ENCODE measurements at regions not wholly inside any gene's neighbourhood (a gene's known extent, or its start where the extent isn't known, plus 50 kb on each side); places are given as distances from the start of the nearest gene placed in this dataset.
A peak's percentile ranks its signal among the peaks of the same experiment; 100 is the strongest.
"Not testable (repeated sequence)": the region's sequence is repeated elsewhere in the genome, so short reads cannot be mapped to it uniquely, and the experiment has no call there.

DNA sequence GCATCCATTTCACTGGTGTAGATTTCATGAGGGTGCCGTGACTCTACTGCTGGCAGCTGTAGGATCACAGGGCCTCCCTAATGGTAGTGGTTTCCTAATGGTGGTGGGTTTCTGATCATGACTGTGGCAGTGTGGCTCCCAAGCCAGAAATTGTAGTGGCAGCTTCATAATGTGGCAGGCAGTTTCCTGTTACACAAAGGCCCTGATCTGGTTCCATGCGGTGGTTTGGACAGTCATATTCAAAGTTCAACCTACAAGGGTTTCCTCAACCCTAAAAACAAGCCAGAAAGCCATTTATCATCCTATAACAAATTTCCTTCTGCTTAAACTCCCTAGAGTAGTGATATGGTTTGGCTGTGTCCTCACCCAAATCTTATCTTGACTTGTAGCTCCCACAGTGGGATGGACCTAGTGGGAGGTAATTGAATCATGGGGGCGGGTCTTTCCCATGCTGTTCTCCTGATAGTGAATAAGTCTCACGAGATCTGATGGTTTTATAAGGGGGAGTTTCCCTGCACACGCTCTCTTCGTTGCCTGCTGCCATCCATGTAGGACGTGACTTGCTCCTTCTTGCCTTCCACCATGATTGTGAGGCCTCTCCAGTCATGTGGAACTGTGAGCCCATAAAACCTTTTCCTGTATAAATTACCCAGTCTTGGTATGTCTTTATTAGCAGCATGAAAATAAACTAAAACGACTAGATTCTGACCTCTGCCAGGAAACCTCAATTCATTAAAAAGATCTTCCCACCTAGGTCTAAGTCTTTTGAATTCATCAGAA lies 257.1 kb downstream of the EFCAB11 start:
- no peak for DNase-seq (ENCODE audit: low read depth in 2 of 2)

DNA sequence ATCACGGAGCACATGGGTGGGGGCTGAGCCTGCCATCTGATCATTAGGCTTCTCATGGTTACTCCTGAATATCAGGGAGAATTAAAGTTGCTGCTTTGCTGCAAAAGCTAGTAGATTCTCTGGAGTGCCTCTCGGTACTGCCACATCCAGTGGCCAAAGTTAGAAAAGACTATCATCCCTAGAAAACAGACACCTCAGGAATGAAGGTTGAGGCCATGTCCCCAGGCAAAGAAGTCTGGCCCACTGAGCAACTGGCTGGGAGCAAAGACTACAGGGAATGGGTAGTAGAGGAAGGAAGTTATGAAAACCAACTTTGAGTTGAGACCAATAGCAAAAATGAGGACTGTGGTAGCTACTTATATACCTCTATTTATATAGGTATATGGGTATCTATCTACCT lies 258.7 kb downstream of the EFCAB11 start:
- no peak for DNase-seq (ENCODE audit: low read depth in 2 of 2)

DNA sequence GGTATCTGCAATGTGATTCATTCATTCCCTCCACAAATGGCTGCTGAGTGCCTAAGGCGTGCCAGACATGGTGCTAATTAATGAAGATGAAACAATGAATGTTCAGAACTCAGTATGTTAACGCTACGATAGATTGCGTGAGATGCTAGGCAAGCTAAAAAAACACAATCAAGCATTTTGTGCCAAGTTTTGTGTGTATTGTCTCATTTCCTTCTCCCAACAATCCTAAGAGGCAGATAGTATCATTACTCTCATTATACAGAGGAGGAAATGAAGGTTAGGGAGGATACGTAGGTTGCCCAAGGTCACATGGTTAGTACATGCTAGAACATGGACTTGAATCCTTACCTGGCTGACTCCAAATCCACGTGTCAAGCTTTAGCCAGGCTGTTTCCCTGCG lies 264.4 kb downstream of the EFCAB11 start:
- DNase-seq (ENCODE audit: low read depth in 2 of 2), result no peak

DNA sequence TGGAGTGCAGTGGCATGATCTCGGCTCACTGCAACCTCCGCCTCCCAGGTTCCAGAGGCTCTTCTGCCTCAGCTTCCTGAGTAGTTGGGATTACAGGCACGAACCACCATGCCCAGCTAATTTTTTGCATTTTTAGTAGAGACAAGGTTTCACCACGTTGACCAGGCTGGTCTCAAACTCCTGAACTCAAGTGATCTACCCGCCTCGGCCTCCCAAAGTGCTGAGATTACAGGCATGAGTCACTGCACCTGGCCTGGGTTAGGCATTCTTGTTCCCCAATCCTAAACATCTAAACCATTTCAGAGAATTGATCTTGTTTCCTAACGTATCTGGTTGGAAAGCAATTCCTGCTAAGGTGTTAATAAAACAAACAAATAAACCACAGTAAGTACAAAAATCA lies 264.8 kb downstream of the EFCAB11 start:
- DNase-seq (ENCODE audit: low read depth in 2 of 2), result not testable (repeated sequence)

DNA sequence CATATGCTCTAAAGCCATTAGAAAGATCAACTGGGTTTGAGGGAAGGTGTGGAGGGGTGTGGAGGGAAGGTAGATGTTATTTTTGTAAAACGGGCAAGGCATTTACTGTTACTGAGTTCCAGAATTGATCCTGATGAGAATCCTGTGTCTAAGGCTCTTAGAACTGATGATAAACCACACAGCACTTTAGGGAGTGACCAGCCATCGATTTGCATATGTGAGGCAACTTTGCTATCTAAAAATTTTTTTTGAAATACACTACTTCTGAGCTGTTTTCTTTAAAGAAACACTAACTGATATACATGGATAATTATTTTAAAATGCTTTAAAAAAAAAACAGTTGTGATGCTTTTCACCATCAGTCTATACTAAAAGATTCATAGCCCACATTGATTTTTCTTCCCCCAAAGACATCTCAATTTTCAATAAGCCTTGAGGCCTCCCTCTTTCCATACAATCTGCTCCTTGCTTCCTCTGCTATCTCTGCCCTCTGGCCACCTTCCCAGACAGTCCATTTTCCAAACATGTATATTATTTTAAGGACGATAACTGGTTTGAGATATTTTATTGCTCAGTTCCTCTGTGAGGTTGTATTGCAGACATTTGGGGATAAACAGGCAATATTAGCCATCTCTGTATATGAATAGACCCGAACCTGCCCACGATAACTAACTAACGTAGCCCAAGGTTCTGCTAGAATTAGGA lies 265.9 kb downstream of the EFCAB11 start:
- DNase-seq (ENCODE audit: low read depth in 2 of 2), result no peak

DNA sequence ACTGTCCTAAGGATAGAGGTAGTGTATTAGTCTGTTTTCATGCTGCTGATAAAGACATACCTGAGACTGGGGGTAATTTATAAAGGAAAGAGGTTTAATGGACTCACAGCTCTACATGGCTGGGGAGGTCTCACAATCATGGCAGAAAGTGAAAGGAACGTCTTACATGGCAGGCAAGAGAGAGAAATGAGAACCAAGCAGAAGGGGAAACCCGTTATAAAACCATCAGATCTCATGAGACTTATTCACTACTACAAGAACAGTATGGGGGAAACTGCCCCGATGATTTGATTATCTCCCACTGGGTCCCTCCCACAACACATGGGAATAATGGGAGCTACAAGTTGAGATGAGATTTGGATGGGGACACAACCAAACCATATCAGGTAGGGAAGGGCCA lies 267.4 kb downstream of the EFCAB11 start:
- not testable (repeated sequence) for DNase-seq (ENCODE audit: low read depth in 2 of 2)

DNA sequence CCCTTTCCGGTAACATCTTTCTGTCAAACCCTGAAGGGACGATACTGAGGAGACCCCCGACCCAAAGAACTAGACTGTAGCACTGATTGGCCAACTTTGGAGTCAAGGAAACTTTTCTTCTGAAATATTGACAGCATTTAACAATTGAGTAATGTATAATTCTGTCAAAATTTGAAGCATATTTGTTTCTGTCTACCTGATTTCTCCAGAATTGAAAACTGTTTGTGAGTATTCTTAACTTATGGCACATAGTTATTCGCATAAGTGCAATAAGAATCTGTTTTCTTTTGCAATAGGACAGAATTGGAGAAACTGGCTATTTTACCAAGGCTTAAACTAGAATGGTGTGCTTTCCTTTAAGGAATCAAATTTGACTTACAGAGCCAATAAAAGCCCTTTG lies 267.1 kb upstream of the FOXN3 start:
- no peak for DNase-seq (ENCODE audit: low read depth in 2 of 2)

DNA sequence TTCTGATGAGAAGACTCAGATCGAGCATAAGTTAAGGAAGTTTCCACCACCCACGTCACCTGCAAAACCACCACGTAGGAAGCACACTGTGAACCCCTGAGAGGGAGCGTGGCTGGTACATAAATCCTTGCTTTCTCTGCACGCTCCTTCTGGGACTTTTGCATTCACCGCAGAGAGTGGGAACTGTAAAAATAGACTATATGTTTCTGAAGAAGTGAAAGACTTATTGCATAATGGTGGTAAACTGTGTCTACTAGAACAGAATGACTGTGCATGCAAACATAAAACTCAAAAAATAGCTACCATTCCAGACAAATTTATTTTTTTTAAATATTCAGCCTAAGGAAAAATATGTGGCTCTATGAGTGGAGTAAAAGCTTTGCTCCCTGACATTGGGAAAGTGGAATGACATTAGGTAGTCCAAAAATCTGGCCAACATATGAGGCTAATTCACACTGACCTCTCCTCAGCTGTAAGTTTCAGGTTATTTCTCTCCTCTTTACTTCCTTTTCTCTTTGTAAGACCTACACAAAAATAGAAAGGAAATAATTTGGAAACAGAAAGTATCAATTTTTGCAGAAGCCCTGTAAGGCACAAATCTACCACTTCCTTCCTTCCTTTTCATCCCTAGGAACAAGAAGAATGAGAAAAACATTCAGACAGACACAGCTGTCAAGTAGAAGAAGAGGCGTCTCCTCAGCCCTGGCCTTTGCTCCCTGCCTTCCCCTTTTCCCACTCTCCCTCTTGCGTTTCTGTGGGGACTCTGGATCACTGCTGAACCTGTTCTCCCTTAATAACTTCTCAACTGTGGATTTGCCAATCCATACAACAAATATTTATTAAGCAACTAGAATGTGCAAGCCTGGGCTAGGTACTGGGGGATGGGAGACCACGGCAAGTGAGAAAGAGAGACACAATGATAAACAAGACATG lies 264.3 kb upstream of the FOXN3 start:
- peak in 1 of 2 donors; percentile 22 for DNase-seq (ENCODE audit: low read depth in 2 of 2)

DNA sequence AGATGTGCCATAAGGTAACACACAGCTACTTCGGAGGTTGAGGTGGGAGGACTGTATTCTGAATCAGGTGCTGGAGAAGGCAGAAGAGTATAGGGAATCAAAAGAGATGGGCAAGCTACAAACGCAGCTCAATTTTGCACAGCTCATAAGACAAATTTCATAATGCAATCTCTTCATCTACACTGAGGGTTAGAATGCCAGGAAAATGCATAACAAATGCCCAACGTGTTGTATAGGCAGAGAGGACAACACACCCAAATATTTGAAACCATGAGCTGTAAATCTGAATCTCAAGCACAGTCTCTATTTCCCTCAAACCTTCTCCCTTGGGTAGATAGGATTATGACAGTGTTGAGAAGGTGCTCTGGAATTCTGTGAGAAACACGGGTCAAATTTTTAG lies 263.1 kb upstream of the FOXN3 start:
- no peak for DNase-seq (ENCODE audit: low read depth in 2 of 2)

DNA sequence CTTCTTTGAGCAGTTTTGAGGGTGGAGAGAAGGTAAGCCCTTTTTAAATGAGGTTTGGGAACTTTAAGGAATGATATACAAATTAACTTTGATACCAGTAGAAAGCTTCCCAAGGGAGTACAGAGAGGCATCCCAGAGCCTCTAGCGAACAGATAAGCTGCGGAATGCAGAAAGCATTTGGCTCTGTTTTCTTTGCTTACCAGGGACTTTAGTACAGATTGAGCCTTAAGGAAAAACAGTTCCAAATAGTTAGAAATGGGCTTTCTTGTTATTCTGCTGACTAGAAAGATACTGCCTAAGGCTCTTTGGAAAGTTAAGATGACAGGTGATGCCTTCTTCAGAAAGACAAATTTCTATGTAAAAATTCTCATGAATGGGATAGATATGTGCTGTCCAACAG lies 261.7 kb upstream of the FOXN3 start:
- DNase-seq (ENCODE audit: low read depth in 2 of 2), result no peak

DNA sequence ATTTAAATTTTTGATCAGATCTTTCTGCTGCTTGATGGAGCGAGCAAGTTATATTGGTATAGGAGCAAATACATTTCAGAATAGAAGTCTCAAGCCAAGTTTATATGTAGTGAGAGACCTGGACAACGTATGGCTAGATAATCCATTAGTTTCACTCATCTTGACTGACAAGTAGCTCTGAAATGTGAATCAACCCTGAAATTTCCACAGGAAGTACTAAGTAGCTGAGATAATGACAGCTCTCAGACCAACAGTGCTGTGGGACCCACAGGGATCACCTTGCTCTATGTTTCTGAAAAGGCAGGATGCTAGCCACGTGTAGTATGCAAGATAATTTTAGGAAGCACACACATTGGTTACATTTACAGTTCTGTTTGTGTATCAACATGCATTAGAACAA lies 258.6 kb upstream of the FOXN3 start:
- DNase-seq (ENCODE audit: low read depth in 2 of 2), result no peak

DNA sequence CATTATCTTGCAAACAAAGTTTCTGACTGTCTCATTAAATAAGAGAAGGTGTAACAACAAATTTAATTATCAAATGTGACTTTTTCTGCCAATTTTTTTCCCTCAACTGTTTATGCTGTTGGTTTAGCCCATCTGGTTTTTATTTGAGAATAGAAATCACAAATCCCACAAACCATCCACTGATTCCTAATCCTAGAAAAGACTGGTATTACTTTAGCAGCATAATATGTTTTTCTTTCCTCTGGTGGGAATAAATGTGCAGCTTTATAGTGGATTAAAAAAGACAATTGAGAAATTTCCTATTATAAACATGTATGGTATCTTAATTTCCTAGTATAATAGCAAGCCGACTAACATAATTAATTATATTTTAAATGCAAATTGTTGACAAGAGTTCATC lies 257.9 kb upstream of the FOXN3 start:
- DNase-seq (ENCODE audit: low read depth in 2 of 2), result no peak

DNA sequence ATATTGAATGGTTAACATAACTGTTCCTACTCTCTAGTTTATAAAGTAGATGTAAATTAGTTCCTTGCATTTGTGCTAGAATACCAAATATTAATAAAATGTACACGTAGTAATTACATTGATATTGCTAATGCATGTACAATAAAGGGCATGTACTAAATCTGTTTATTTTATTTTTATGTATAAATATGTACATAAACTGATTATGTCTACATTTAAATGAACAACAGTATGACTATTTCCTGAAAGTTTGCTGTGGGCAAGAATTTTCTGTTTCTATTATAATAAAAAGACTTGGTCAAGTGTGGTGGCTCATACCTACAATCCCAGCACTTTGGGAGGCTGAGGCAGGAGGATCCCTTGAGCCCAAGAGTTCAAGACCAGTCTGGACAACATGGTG lies 257.2 kb upstream of the FOXN3 start:
- no peak for DNase-seq (ENCODE audit: low read depth in 2 of 2)

DNA sequence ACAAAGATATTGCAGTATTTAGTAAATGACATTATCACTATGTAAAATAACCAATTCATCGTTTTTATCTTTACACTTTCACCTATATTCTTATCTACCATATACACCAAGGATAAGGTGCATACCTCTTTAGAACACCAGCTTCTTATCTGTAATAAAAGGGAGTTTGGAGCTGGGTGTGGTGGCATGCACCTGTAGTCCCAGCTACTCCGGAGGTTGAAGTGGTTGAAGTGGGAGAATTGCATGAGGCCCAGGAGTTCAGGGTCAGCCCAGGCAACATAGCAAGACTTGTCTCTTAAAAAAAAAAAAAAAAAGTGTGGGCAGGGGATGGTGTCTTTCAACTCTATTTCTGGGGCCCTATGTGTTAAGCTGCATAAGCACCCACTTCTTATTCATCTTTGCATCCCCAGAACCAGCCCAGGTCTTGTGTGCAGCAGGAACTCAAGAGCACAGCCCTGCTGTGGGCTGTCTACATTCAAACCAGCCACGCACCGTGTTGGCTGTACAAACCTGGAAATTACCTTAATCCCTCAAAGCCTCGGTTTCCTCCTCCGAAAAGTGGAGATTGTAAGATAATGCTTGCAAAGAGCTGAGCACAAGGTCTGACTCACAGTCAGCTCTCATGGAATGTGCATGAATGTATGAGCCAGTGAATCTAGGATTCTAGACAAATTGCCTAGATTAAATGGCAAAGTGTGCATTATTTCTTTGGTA lies 256.6 kb upstream of the FOXN3 start:
- DNase-seq (ENCODE audit: low read depth in 2 of 2), result no peak

DNA sequence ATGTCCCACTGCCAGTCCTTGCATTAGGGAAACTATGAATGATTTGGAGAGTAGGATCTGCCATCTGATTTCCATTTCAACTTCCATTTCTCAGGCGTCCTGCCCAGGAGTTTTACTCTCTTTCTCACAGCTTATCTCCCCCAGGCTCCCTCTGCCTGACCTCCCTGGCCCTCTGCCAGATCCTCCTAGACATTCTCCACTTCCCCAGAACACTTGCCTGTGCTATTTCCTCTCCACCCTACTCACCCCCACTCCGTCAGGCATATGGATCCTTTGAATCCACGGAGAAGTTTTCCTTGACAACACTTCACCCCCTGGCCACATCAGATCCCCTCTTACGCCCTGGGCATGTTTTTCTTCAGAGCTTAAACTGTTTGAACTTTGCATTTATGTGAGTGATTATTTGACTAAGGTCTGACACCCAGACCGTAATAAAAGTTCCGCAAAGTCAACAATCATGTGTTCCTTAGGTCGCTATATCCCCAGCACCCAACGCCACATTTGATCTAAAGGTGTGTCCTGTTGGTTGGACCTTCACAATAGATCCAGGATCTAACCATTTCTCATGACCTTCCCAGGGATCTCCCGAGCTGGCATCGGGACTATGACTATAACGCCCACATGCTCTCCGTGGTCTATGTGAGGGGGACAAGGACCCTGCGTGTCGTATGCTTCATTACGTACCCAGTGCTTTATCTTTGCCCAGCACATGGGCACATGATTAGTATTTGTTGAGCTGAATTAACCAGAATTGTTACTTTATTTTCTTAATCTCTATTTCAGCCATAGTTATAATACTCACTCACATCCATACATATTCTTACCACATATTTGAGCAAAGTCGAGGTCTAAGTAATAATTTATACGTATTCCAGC lies 255.8 kb upstream of the FOXN3 start:
- no peak for DNase-seq (ENCODE audit: low read depth in 2 of 2)

DNA sequence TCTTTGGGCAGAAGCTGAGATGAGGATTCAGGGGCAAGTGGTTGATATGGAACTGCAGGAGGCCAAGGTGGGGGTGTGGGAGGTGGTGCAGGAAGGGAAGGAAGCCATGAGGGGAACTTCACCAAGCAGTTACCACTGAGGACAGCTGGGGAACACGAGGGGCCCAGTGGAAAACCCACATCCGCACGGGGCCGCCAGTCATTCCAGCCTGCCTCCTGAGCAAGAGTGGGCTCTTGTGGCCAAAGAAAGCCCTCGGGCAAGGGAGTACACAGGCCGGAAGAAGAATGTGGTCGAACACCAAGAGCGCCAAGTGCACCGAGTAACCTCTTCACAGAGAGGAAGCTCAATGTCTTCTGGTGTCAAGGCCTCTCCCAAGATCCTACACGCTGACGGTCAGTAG lies 252.2 kb upstream of the FOXN3 start:
- DNase-seq (ENCODE audit: low read depth in 2 of 2), result no peak

DNA sequence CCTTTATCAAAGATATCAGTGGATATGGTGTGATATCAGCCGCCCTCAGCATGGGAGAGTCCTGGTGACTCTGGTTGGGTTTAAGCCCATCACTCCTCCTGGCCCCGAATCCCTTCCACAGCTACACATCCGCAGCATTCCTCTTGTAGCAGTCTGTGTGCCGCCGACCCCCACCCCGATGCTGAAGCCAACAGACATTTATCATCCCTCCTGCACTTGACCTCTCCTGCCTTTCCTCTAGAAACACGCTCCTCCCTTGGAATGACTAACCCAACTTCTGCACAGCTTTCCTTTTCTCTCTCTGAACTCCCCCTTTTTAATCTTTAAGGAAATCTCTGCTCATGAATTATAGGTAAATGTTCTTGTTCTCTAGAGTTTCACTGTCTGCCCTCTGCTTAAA lies 250.9 kb upstream of the FOXN3 start:
- DNase-seq (ENCODE audit: low read depth in 2 of 2), result no peak

DNA sequence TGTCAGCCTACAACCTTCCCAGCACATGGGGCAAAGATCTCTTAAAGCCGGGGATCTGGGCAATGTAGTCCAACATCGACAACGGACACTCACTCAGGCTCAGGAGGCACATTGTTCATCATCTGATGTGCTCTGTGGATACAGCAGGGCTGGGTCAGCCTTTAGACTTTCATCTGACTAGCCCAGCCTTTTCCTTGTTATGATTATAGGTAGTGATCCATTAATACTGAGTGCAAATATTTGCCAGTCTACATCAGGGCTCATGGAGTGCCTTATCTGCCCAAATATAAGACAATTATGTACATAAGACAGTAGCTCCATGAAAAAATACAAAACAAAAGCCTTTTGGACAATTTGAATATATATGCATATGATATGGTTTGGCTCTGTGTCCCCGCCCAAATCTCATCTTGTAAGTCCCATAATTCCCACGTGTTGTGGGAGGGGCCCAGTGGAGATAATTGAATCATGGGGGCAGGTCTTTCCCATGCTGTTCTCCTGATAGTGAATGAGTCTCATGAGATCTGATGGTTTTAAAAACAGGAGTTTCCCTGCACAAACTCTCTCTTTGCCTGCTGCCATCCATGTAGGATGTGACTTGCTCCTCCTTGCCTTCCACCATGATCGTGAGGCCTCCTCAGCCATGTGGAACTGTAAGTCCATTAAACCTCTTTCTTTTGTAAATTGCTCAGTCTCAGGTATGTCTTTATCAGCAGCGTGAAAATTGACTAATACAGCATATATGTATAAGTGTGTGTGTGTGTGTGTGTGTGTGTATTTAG lies 248.5 kb upstream of the FOXN3 start:
- not testable (repeated sequence) for DNase-seq (ENCODE audit: low read depth in 2 of 2)

DNA sequence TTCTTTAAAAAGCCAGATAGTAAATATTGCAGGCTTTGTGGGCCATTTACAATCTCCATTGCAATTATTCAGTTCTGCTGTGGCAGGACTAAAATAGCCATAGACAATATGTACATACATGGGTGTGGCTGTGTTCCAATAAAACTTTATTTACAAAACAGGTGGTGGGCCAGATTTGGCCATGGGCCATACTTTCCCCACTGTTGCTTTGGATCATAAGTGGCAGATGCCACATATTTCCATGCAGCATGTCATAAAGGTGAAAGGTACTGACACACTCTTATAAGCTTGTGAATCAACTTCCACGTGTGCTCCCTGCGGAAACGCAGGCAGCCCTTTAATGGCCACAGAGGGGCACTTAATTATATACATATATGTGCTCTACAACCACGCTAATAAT lies 244.4 kb upstream of the FOXN3 start:
- no peak for DNase-seq (ENCODE audit: low read depth in 2 of 2)

Measured in stimulated activated CD4-positive, alpha-beta T cell treated with anti-CD3 and anti-CD28 coated beads, Interleukin-1b, Interleukin-23, amount 100 ng/mL, for 1 hour (primary cell).